ENCODE measurements at regions not wholly inside any gene's neighbourhood (a gene's known extent, or its start where the extent isn't known, plus 50 kb on each side); places are given as distances from the start of the nearest gene placed in this dataset.

DNA sequence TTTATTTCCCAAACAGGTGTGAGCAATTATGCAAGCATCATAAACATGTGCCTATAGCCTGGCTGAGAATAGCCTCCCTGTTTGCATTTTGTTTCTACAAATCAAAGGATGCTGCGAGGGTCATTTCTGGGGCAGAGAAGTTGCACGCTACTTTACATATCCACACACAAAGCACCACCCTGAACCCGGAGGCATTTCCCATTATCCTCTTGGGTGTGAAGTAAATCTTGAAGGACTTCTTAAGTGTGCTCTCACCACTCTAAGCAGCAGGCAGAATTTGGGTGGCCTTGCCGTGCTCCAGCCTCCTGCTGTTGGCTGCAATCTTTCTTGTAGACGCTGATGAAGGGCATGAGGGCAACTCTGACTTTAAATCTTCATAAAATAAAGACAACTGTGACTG, 124.0 kb upstream of the TLE4 start:
- ATAC-seq = peak; percentile 83
- Histone ChIP-seq H3K36me3 (no peaks in the 10 kb centered on the region), H3K27me3 (no peaks in the 10 kb centered on the region), H3K4me3 (no peak overlapping the region), H3K9me3 (peaks cover 0 to 14% of the 10 kb centered on the region in 2 donors), H3K4me1 (no peaks in the 10 kb centered on the region), H3K27ac (no peak overlapping the region)
- intact Hi-C loops (cut with DNase I) = no loop called here
- TF ChIP-seq, protein P1, sequence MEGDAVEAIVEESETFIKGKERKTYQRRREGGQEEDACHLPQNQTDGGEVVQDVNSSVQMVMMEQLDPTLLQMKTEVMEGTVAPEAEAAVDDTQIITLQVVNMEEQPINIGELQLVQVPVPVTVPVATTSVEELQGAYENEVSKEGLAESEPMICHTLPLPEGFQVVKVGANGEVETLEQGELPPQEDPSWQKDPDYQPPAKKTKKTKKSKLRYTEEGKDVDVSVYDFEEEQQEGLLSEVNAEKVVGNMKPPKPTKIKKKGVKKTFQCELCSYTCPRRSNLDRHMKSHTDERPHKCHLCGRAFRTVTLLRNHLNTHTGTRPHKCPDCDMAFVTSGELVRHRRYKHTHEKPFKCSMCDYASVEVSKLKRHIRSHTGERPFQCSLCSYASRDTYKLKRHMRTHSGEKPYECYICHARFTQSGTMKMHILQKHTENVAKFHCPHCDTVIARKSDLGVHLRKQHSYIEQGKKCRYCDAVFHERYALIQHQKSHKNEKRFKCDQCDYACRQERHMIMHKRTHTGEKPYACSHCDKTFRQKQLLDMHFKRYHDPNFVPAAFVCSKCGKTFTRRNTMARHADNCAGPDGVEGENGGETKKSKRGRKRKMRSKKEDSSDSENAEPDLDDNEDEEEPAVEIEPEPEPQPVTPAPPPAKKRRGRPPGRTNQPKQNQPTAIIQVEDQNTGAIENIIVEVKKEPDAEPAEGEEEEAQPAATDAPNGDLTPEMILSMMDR (IDR thresholded peaks at IDR 0.05) = no peak
- peak in 1 of 4 donors; percentile 27 for DNase-seq

DNA sequence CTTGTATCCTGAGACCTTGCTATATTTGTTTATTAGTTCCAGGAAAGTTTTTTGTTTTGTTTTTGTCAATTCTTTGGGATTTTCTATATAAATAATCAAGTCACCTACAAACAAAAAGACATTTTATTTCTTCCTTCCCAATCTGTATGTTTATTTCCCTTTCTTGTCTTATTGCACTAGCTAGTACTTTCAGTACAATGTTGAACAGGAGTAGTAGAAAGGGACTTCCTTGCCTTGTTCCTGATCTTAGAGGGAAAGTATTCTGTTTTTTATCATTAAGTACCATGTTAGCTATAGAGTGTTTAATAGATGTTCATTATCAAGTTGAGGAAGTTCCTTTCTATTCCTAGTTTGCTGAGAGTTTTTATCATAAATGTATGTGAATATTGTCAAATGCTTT, 119.5 kb upstream of the TLE4 start:
- ATAC-seq (no peak), DNase-seq (no peak)

DNA sequence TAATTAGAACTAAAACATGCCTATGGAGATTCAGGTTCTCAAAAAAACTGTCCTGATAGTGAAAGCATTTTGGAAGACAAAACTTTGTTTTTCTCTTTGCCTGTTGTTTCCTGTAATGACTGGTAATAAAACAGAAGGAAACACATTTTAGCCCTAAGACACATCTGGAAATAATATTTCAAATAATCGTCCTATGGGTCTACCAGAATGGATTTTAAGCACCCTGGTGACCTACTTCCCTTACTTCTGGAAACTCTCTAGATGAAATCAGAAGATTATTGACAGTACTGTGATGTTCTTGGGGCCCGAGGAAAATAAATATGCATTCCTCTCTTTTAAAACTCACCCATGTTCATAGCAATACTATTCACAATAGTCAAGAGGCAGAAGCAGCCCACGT, 110.1 kb upstream of the TLE4 start:
- DNase-seq = no peak
- TF ChIP-seq, protein P1 (IDR thresholded peaks at IDR 0.05) = no peak
- intact Hi-C loops (cut with DNase I) = no loop called here
- H3K27me3 ChIP-seq = no peaks in the 10 kb centered on the region
- H3K36me3 ChIP-seq = no peaks in the 10 kb centered on the region
- H3K27ac ChIP-seq = no peak overlapping the region
- H3K4me3 ChIP-seq = no peak overlapping the region
- ATAC-seq = no peak
- H3K4me1 ChIP-seq = no peaks in the 10 kb centered on the region
- no peaks in the 10 kb centered on the region for H3K9me3 ChIP-seq

More for the DNA sequence above, 119.5 kb upstream of the TLE4 start:
- Histone ChIP-seq H3K4me3 (no peak overlapping the region), H3K27me3 (no peaks in the 10 kb centered on the region), H3K27ac (no peak overlapping the region), H3K9me3 (peaks cover 0 to 12% of the 10 kb centered on the region in 2 donors), H3K36me3 (no peaks in the 10 kb centered on the region), H3K4me1 (no peaks in the 10 kb centered on the region)
- intact Hi-C loops (cut with DNase I) = no loop called here
- TF ChIP-seq, protein P1 (IDR thresholded peaks at IDR 0.05) = no peak

DNA sequence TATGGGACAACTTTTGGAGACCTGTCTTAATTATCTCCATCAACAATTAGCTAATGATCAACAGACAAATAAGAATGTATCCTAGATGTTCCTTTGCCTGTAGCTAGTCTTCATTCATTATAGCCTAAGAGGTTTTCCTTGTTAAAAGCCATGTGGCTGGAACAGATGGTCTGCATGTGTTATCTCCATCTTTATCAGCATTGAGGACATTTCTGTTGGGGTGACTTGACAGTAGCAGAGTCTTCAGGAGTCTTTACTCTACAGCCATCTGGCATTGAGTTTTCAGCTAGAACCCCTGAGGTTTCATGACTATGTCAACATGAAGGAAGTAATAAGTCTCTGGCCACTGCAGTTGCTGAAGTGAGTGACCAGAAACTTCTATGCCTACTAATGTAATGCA, 106.6 kb upstream of the TLE4 start:
- H3K4me3 ChIP-seq = no peak overlapping the region
- intact Hi-C loops (cut with DNase I) = no loop called here
- ATAC-seq (no peak), DNase-seq (no peak)
- H3K27ac ChIP-seq = no peak overlapping the region
- no peaks in the 10 kb centered on the region for H3K4me1 ChIP-seq
- TF ChIP-seq, protein P1 (IDR thresholded peaks at IDR 0.05) = no peak
- H3K9me3 ChIP-seq = no peaks in the 10 kb centered on the region
- no peaks in the 10 kb centered on the region for H3K27me3 ChIP-seq
- no peaks in the 10 kb centered on the region for H3K36me3 ChIP-seq

DNA sequence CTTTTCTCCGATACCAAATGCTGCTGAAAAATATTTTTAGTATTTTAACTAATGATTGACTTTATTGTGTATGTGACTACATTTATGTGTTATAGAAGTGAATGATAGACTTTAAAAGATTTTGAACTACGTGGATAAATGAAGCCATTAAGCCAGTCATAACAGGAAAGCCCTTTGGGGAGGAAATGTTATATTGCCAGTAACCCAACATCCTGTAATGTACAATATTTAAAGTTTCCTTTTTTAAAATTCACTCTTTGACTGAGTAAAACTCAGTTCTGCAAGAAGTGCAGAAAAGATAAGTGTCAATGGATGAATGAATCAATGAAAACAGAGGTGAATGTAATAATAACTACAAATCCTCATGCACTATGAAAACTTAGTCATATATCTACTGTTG, 102.6 kb upstream of the TLE4 start:
- Histone ChIP-seq H3K4me3 (no peak overlapping the region), H3K27ac (no peak overlapping the region), H3K9me3 (no peaks in the 10 kb centered on the region), H3K27me3 (no peaks in the 10 kb centered on the region), H3K4me1 (peaks cover 0 to 3% of the 10 kb centered on the region in 2 donors), H3K36me3 (no peaks in the 10 kb centered on the region)
- ATAC-seq (no peak), DNase-seq (no peak)
- intact Hi-C loops (cut with DNase I) = no loop called here
- TF ChIP-seq, protein P1 (IDR thresholded peaks at IDR 0.05) = no peak

All from left lung (tissue), 4 donors.